ENCODE measurements at regions not wholly inside any gene's neighbourhood (a gene's known extent, or its start where the extent isn't known, plus 50 kb on each side); places are given as distances from the start of the nearest gene placed in this dataset.

GRCh38 chr2:241924069-241924908, 54.8 kb downstream of the RTP5 start:
- DNase-seq (ENCODE audit: low read depth in 3 of 3) = no peak

GRCh38 chr2:241924909-241925250, 55.4 kb downstream of the RTP5 start:
- no peak for DNase-seq (ENCODE audit: low read depth in 3 of 3)

- DNase-seq (ENCODE audit: low read depth in 3 of 3) = no peak
Measured at GRCh38 chr2:241925277-241925676, 55.7 kb downstream of the RTP5 start.

GRCh38 chr2:241925821-241926441, 56.4 kb downstream of the RTP5 start:
- DNase-seq (ENCODE audit: low read depth in 3 of 3) = no peak

GRCh38 chr2:241926541-241927311, 57.2 kb downstream of the RTP5 start:
- no peak for DNase-seq (ENCODE audit: low read depth in 3 of 3)

- DNase-seq (ENCODE audit: low read depth in 3 of 3) = no peak
Measured at GRCh38 chr2:241929551-241930490, 60.3 kb downstream of the RTP5 start.

GRCh38 chr2:241931084-241931975, 61.8 kb downstream of the RTP5 start:
- no peak for DNase-seq (ENCODE audit: low read depth in 3 of 3)

GRCh38 chr2:241931976-241932898, 62.7 kb downstream of the RTP5 start:
- no peak for DNase-seq (ENCODE audit: low read depth in 3 of 3)

GRCh38 chr2:241932899-241933178, 63.3 kb downstream of the RTP5 start:
- no peak for DNase-seq (ENCODE audit: low read depth in 3 of 3)

GRCh38 chr2:241933179-241933911, 63.8 kb downstream of the RTP5 start:
- DNase-seq (ENCODE audit: low read depth in 3 of 3) = no peak

- no peak for DNase-seq (ENCODE audit: low read depth in 3 of 3)
Measured at GRCh38 chr2:241935314-241935713, 65.8 kb downstream of the RTP5 start.

- DNase-seq (ENCODE audit: low read depth in 3 of 3) = no peak
Measured at GRCh38 chr2:241935774-241936173, 66.2 kb downstream of the RTP5 start.

- no peak for DNase-seq (ENCODE audit: low read depth in 3 of 3)
Measured at GRCh38 chr2:241936457-241937133, 67.1 kb downstream of the RTP5 start.

- DNase-seq (ENCODE audit: low read depth in 3 of 3) = no peak
Measured at GRCh38 chr2:241937297-241937696, 67.8 kb downstream of the RTP5 start.

GRCh38 chr2:241939541-241939940, 70.0 kb downstream of the RTP5 start:
- DNase-seq (ENCODE audit: low read depth in 3 of 3) = no peak

GRCh38 chr2:241940329-241940728, 70.8 kb downstream of the RTP5 start:
- no peak for DNase-seq (ENCODE audit: low read depth in 3 of 3)

GRCh38 chr2:241941691-241942301, 72.3 kb downstream of the RTP5 start:
- DNase-seq (ENCODE audit: low read depth in 3 of 3) = no peak

All from stimulated activated CD4-positive, alpha-beta T cell treated with anti-CD3 and anti-CD28 coated beads, TNF-alpha, amount 100 ng/mL, for 24 hours (primary cell).